RPMI8226 (cell line): ENCODE measurements at regions not wholly inside any gene's neighbourhood (a gene's known extent, or its start where the extent isn't known, plus 50 kb on each side); places are given as distances from the start of the nearest gene placed in this dataset.
"Not testable (repeated sequence)": the region's sequence is repeated elsewhere in the genome, so short reads cannot be mapped to it uniquely, and the experiment has no call there.

Experiments
- DNase-seq: peaks from one replicate; pipeline ENCODE4 v3.0.0-alpha.2; 2015

- DNase-seq: not testable (repeated sequence)
These were observed 1185.0 kb downstream of the RPIA start for GRCh38 chr2:89876445-89876844.

- not testable (repeated sequence) for DNase-seq
These were observed 1185.4 kb downstream of the RPIA start for GRCh38 chr2:89876878-89877277.

- not testable (repeated sequence) for DNase-seq
These were observed 1191.4 kb downstream of the RPIA start for GRCh38 chr2:89882880-89883279.

- not testable (repeated sequence) for DNase-seq
These were observed 1192.2 kb downstream of the RPIA start for GRCh38 chr2:89883624-89884023.

GRCh38 chr2:89885071-89885470, 1193.6 kb downstream of the RPIA start:
- not testable (repeated sequence) for DNase-seq

- DNase-seq: not testable (repeated sequence)
These were observed 1197.2 kb downstream of the RPIA start for GRCh38 chr2:89888693-89889092.

- DNase-seq: not testable (repeated sequence)
These were observed 1198.8 kb downstream of the RPIA start for GRCh38 chr2:89890185-89890773.

GRCh38 chr2:89894988-89895387, 1203.5 kb downstream of the RPIA start:
- DNase-seq: not testable (repeated sequence)

- not testable (repeated sequence) for DNase-seq
These were observed 1204.2 kb downstream of the RPIA start for GRCh38 chr2:89895629-89896028.

GRCh38 chr2:89927018-89927417, 1235.5 kb downstream of the RPIA start:
- not testable (repeated sequence) for DNase-seq

GRCh38 chr2:89935436-89935835, 1244.0 kb downstream of the RPIA start:
- DNase-seq: not testable (repeated sequence)

GRCh38 chr2:89936011-89936410, 1244.5 kb downstream of the RPIA start:
- not testable (repeated sequence) for DNase-seq

GRCh38 chr2:89936559-89936958, 1245.1 kb downstream of the RPIA start:
- DNase-seq: not testable (repeated sequence)

GRCh38 chr2:89938756-89939155, 1247.3 kb downstream of the RPIA start:
- not testable (repeated sequence) for DNase-seq

GRCh38 chr2:89944267-89944666, 1252.8 kb downstream of the RPIA start:
- DNase-seq: not testable (repeated sequence)

- not testable (repeated sequence) for DNase-seq
These were observed 1253.6 kb downstream of the RPIA start for GRCh38 chr2:89945004-89945616.

- DNase-seq: not testable (repeated sequence)
These were observed 1255.8 kb downstream of the RPIA start for GRCh38 chr2:89947208-89947815.

- DNase-seq: not testable (repeated sequence)
These were observed 1256.6 kb downstream of the RPIA start for GRCh38 chr2:89948102-89948501.

- DNase-seq: not testable (repeated sequence)
These were observed 1259.3 kb downstream of the RPIA start for GRCh38 chr2:89950807-89951206.

- peak; percentile 20 for DNase-seq
These were observed 1265.8 kb downstream of the RPIA start for GRCh38 chr2:89957236-89957635.

GRCh38 chr2:89959729-89960378, 1268.4 kb downstream of the RPIA start:
- not testable (repeated sequence) for DNase-seq

GRCh38 chr2:89960570-89960969, 1269.1 kb downstream of the RPIA start:
- DNase-seq: not testable (repeated sequence)

- not testable (repeated sequence) for DNase-seq
These were observed 1277.1 kb downstream of the RPIA start for GRCh38 chr2:89968567-89968966.

- not testable (repeated sequence) for DNase-seq
These were observed 1277.7 kb downstream of the RPIA start for GRCh38 chr2:89969190-89969589.
